ENCODE measurements at regions not wholly inside any gene's neighbourhood (a gene's known extent, or its start where the extent isn't known, plus 50 kb on each side); places are given as distances from the start of the nearest gene placed in this dataset.

- H3K4me1 ChIP-seq (ENCODE audit: insufficient read depth, low read length, poor library complexity, severe bottlenecking): peaks cover 36% of the 10 kb centered on the region
- H3K9ac ChIP-seq (ENCODE audit: low read depth, low read length, poor library complexity, severe bottlenecking): no peak overlapping the region
- H3K9me3 ChIP-seq (ENCODE audit: insufficient read depth, low read depth, low read length): no peaks in the 10 kb centered on the region
- no peak overlapping the region for H2AFZ ChIP-seq (ENCODE audit: low read length)
- H3K9me2 ChIP-seq (replicated peaks; ENCODE audit: low read depth, low read length): no peaks in the 10 kb centered on the region
- H3K79me2 ChIP-seq (ENCODE audit: insufficient read depth, low read length): no peaks in the 10 kb centered on the region
- no peaks in the 10 kb centered on the region for H3K27me3 ChIP-seq (ENCODE audit: insufficient read depth, low read length, poor library complexity, severe bottlenecking)
- no peak overlapping the region for H3K4me2 ChIP-seq (ENCODE audit: low read depth, low read length, poor library complexity, severe bottlenecking)
- no peak for TF ChIP-seq EZH2phosphoT487 (IDR thresholded peaks at IDR 0.05; ENCODE audit: borderline replicate concordance)
- TF ChIP-seq CTCF (conservative IDR thresholded peaks at IDR 0.05; ENCODE audit: low read length): no peak
- H4K20me1 ChIP-seq (ENCODE audit: insufficient read depth, low read length, poor library complexity, severe bottlenecking): no peaks in the 10 kb centered on the region
- H3K36me3 ChIP-seq (ENCODE audit: insufficient read depth, low read length): no peaks in the 10 kb centered on the region
- no peaks in the 10 kb centered on the region for H3F3A ChIP-seq (ENCODE audit: low read depth)
- H3K4me3 ChIP-seq (ENCODE audit: low read length, poor library complexity, severe bottlenecking): no peak overlapping the region
Observed at GRCh38 chr13:42396901-42397655, 125.1 kb downstream of the AKAP11 start.

- peaks cover 21% of the 10 kb centered on the region for H3K4me1 ChIP-seq (ENCODE audit: insufficient read depth, low read length, poor library complexity, severe bottlenecking)
- no peak overlapping the region for H3K4me2 ChIP-seq (ENCODE audit: low read depth, low read length, poor library complexity, severe bottlenecking)
- no peaks in the 10 kb centered on the region for H3K9me3 ChIP-seq (ENCODE audit: insufficient read depth, low read depth, low read length)
- H3K9me2 ChIP-seq (replicated peaks; ENCODE audit: low read depth, low read length): no peaks in the 10 kb centered on the region
- no peak overlapping the region for H2AFZ ChIP-seq (ENCODE audit: low read length)
- H4K20me1 ChIP-seq (ENCODE audit: insufficient read depth, low read length, poor library complexity, severe bottlenecking): no peaks in the 10 kb centered on the region
- no peak overlapping the region for H3K9ac ChIP-seq (ENCODE audit: low read depth, low read length, poor library complexity, severe bottlenecking)
- no peak overlapping the region for H3K4me3 ChIP-seq (ENCODE audit: low read length, poor library complexity, severe bottlenecking)
- TF ChIP-seq EZH2phosphoT487 (IDR thresholded peaks at IDR 0.05; ENCODE audit: borderline replicate concordance) (no peak), CTCF (conservative IDR thresholded peaks at IDR 0.05; ENCODE audit: low read length) (no peak)
- no peaks in the 10 kb centered on the region for H3K36me3 ChIP-seq (ENCODE audit: insufficient read depth, low read length)
- H3K79me2 ChIP-seq (ENCODE audit: insufficient read depth, low read length): no peaks in the 10 kb centered on the region
- no peaks in the 10 kb centered on the region for H3K27me3 ChIP-seq (ENCODE audit: insufficient read depth, low read length, poor library complexity, severe bottlenecking)
- H3F3A ChIP-seq (ENCODE audit: low read depth): no peaks in the 10 kb centered on the region
Observed at GRCh38 chr13:42398533-42398932, 126.6 kb downstream of the AKAP11 start.

- TF ChIP-seq EZH2phosphoT487 (IDR thresholded peaks at IDR 0.05; ENCODE audit: borderline replicate concordance): no peak
- no peak for TF ChIP-seq CTCF (conservative IDR thresholded peaks at IDR 0.05; ENCODE audit: low read length)
- Histone ChIP-seq H3K9me3 (ENCODE audit: insufficient read depth, low read depth, low read length) (no peaks in the 10 kb centered on the region), H3K79me2 (ENCODE audit: insufficient read depth, low read length) (no peaks in the 10 kb centered on the region), H2AFZ (ENCODE audit: low read length) (no peak overlapping the region), H4K20me1 (ENCODE audit: insufficient read depth, low read length, poor library complexity, severe bottlenecking) (no peaks in the 10 kb centered on the region), H3K4me1 (ENCODE audit: insufficient read depth, low read length, poor library complexity, severe bottlenecking) (peaks cover 4% of the 10 kb centered on the region), H3K4me2 (ENCODE audit: low read depth, low read length, poor library complexity, severe bottlenecking) (no peak overlapping the region), H3F3A (ENCODE audit: low read depth) (no peaks in the 10 kb centered on the region), H3K9ac (ENCODE audit: low read depth, low read length, poor library complexity, severe bottlenecking) (no peak overlapping the region), H3K27me3 (ENCODE audit: insufficient read depth, low read length, poor library complexity, severe bottlenecking) (no peaks in the 10 kb centered on the region), H3K4me3 (ENCODE audit: low read length, poor library complexity, severe bottlenecking) (no peak overlapping the region), H3K9me2 (replicated peaks; ENCODE audit: low read depth, low read length) (no peaks in the 10 kb centered on the region), H3K36me3 (ENCODE audit: insufficient read depth, low read length) (no peaks in the 10 kb centered on the region)
Observed at GRCh38 chr13:42400188-42400833, 128.4 kb downstream of the AKAP11 start.

Data from Loucy (cell line).